Neural progenitor cell (in vitro differentiated cells): ENCODE measurements at regions not wholly inside any gene's neighbourhood (a gene's known extent, or its start where the extent isn't known, plus 50 kb on each side); places are given as distances from the start of the nearest gene placed in this dataset.

ENCODE experiments used
- CTCF ChIP-seq: fragments of 200-600 bp; sonication (generic); IDR thresholded peaks from 2 replicates; pipeline ENCODE4 v1.5.1; 2017; ENCODE audit warnings: antibody characterized with exemption, mild to moderate bottlenecking
- EZH2 ChIP-seq: fragments of 200-600 bp; sonication (generic); IDR thresholded peaks from 2 replicates; pipeline ENCODE4 v1.6.1; 2017; ENCODE audit warnings: antibody characterized with exemption, mild to moderate bottlenecking, moderate library complexity
- EZH2phosphoT487 ChIP-seq: fragments of 200-600 bp; sonication (generic); IDR thresholded peaks from 2 replicates; pipeline ENCODE4 v1.6.1; 2017; ENCODE audit warnings: antibody characterized with exemption

GRCh38 chr7:69334701-69335100 lies 263.6 kb upstream of the AUTS2 start:
- no peak for TF ChIP-seq CTCF
- TF ChIP-seq EZH2phosphoT487: no peak
- TF ChIP-seq EZH2: no peak
